ENCODE measurements at regions not wholly inside any gene's neighbourhood (a gene's known extent, or its start where the extent isn't known, plus 50 kb on each side); places are given as distances from the start of the nearest gene placed in this dataset.
A peak's percentile ranks its signal among the peaks of the same experiment; 100 is the strongest.

- Histone ChIP-seq H4K20me1 (ENCODE audit: insufficient read depth) (no peaks in the 10 kb centered on the region), H3K27me3 (ENCODE audit: insufficient read depth, low read depth, low read length) (no peaks in the 10 kb centered on the region), H3K4me3 (ENCODE audit: low read length) (no peak overlapping the region), H2AFZ (ENCODE audit: low read depth, low read length) (no peak overlapping the region), H3K27ac (ENCODE audit: low read length) (no peak overlapping the region), H3K9me2 (ENCODE audit: insufficient read depth, low read length) (no peaks in the 10 kb centered on the region), H3F3A (ENCODE audit: insufficient read depth, low read length, poor library complexity, severe bottlenecking) (no peaks in the 10 kb centered on the region), H3K9me3 (ENCODE audit: low read length) (no peaks in the 10 kb centered on the region), H3K9ac (ENCODE audit: low read length) (no peak overlapping the region), H3K79me2 (replicated peaks; ENCODE audit: insufficient read depth, low read length) (no peaks in the 10 kb centered on the region), H3K36me3 (ENCODE audit: insufficient read depth, low read length) (no peaks in the 10 kb centered on the region), H3K4me2 (ENCODE audit: low read length) (no peak overlapping the region)
- TF ChIP-seq CTCF (IDR thresholded peaks at IDR 0.05; ENCODE audit: poor library complexity, severe bottlenecking) (no peak), TAF1 (IDR thresholded peaks at IDR 0.05; ENCODE audit: low read depth) (no peak), REST (IDR thresholded peaks at IDR 0.05; ENCODE audit: borderline replicate concordance) (no peak), EP300 (conservative IDR thresholded peaks at IDR 0.05; ENCODE audit: poor library complexity, severe bottlenecking) (no peak), SMC3 (conservative IDR thresholded peaks at IDR 0.05; ENCODE audit: poor library complexity) (no peak)
These were observed 430.1 kb downstream of the GABRG1 start for GRCh38 chr4:45693746-45694145.

GRCh38 chr4:45692131-45692735 lies 431.6 kb downstream of the GABRG1 start:
- Histone ChIP-seq H3K27ac (ENCODE audit: low read length) (no peak overlapping the region), H2AFZ (ENCODE audit: low read depth, low read length) (no peak overlapping the region), H3K27me3 (ENCODE audit: insufficient read depth, low read depth, low read length) (no peaks in the 10 kb centered on the region), H3K36me3 (ENCODE audit: insufficient read depth, low read length) (no peaks in the 10 kb centered on the region), H3K4me2 (ENCODE audit: low read length) (no peak overlapping the region), H3F3A (ENCODE audit: insufficient read depth, low read length, poor library complexity, severe bottlenecking) (no peaks in the 10 kb centered on the region), H3K4me3 (ENCODE audit: low read length) (no peak overlapping the region), H3K79me2 (replicated peaks; ENCODE audit: insufficient read depth, low read length) (no peaks in the 10 kb centered on the region), H3K9me3 (ENCODE audit: low read length) (no peaks in the 10 kb centered on the region), H4K20me1 (ENCODE audit: insufficient read depth) (no peaks in the 10 kb centered on the region), H3K9ac (ENCODE audit: low read length) (no peak overlapping the region), H3K9me2 (ENCODE audit: insufficient read depth, low read length) (no peaks in the 10 kb centered on the region)
- peak; percentile 23 for TF ChIP-seq RAD21 (conservative IDR thresholded peaks at IDR 0.05)
- TF ChIP-seq EZH2 (IDR thresholded peaks at IDR 0.05; ENCODE audit: borderline replicate concordance, insufficient read depth, low read length, poor library complexity, severe bottlenecking): no peak

GRCh38 chr4:45688341-45688740 lies 435.5 kb downstream of the GABRG1 start:
- Histone ChIP-seq H4K20me1 (ENCODE audit: insufficient read depth) (no peaks in the 10 kb centered on the region), H3K27me3 (ENCODE audit: insufficient read depth, low read depth, low read length) (no peaks in the 10 kb centered on the region), H3K4me2 (ENCODE audit: low read length) (no peak overlapping the region), H3K9me2 (ENCODE audit: insufficient read depth, low read length) (no peaks in the 10 kb centered on the region), H3K9me3 (ENCODE audit: low read length) (no peaks in the 10 kb centered on the region), H3F3A (ENCODE audit: insufficient read depth, low read length, poor library complexity, severe bottlenecking) (no peaks in the 10 kb centered on the region), H3K79me2 (replicated peaks; ENCODE audit: insufficient read depth, low read length) (no peaks in the 10 kb centered on the region), H3K36me3 (ENCODE audit: insufficient read depth, low read length) (no peaks in the 10 kb centered on the region), H2AFZ (ENCODE audit: low read depth, low read length) (no peak overlapping the region), H3K9ac (ENCODE audit: low read length) (no peak overlapping the region), H3K27ac (ENCODE audit: low read length) (no peak overlapping the region), H3K4me3 (ENCODE audit: low read length) (no peak overlapping the region)
- TF ChIP-seq SMC3 (conservative IDR thresholded peaks at IDR 0.05; ENCODE audit: poor library complexity): no peak
- TF ChIP-seq POLR2AphosphoS5 (IDR thresholded peaks at IDR 0.05): no peak
- TF ChIP-seq MXI1 (conservative IDR thresholded peaks at IDR 0.05; ENCODE audit: poor library complexity, severe bottlenecking): no peak
